ENCODE measurements at regions not wholly inside any gene's neighbourhood (a gene's known extent, or its start where the extent isn't known, plus 50 kb on each side); places are given as distances from the start of the nearest gene placed in this dataset.

DNA sequence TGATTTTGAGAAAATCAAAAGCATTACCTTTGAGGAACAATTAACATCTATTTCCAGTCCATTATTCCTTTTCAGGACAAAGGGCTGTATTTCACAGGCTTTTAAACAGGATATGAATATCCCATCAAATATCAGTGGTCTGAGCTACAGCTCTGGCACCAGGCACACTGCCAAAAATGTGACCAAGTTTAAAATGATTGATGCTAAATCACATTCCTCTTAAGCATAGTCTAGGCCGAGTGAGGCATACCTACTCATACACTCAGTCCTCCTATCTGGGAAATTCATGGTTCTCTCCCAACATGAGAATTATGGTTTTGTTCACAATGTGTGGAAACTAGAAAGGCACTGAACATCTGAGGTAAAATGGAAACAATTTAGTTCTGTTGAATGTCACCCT lies 683.5 kb downstream of the TUSC7 start (continued):
- TF ChIP-seq ZNF331 (CRISPR knock-in tag; IDR thresholded peaks at IDR 0.05; ENCODE audit: low read depth) (no peak), EZH2phosphoT487 (IDR thresholded peaks at IDR 0.05; ENCODE audit: unreplicated experiment) (no peak), STAT1 (IDR thresholded peaks at IDR 0.05; ENCODE audit: unreplicated experiment) (no peak)
- TF ChIP-seq, protein P1, sequence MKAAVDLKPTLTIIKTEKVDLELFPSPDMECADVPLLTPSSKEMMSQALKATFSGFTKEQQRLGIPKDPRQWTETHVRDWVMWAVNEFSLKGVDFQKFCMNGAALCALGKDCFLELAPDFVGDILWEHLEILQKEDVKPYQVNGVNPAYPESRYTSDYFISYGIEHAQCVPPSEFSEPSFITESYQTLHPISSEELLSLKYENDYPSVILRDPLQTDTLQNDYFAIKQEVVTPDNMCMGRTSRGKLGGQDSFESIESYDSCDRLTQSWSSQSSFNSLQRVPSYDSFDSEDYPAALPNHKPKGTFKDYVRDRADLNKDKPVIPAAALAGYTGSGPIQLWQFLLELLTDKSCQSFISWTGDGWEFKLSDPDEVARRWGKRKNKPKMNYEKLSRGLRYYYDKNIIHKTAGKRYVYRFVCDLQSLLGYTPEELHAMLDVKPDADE (IDR thresholded peaks at IDR 0.05) = no peak

- Mint-ChIP-seq H3K27ac (peak overlapping the region; percentile 67; the same call in 1 of the 2 replicates), H3K4me3 (peak overlapping the region; percentile 56), H3K36me3 (ENCODE audit: low read depth) (no peaks in the 10 kb centered on the region), H3K4me1 (peaks cover 67% of the 10 kb centered on the region), H3K9me3 (no peaks in the 10 kb centered on the region), H3K27me3 (ENCODE audit: insufficient read depth, low read depth, poor library complexity) (peaks cover 57% of the 10 kb centered on the region)
- peaks cover 50% of the 10 kb centered on the region for H3K4me1 ChIP-seq (ENCODE audit: insufficient read depth)
- peak overlapping the region; percentile 4; the same call in 1 of the 2 replicates for H3K27ac ChIP-seq (ENCODE audit: low read depth)
- ATAC-seq (peak; percentile 64), DNase-seq (ENCODE audit: low spot score) (peak; percentile 89)
- H4K20me1 ChIP-seq (replicated peaks; ENCODE audit: insufficient read depth) = no peaks in the 10 kb centered on the region
- H3K79me2 ChIP-seq (replicated peaks; ENCODE audit: insufficient read depth) = no peaks in the 10 kb centered on the region
- H3K4me2 ChIP-seq = peak overlapping the region; percentile 70
- H3K9me2 ChIP-seq (ENCODE audit: insufficient read depth) = no peaks in the 10 kb centered on the region
- peak overlapping the region; percentile 36 for H3K4me3 ChIP-seq
- H2AFZ ChIP-seq = no peak overlapping the region
- H3F3A ChIP-seq (replicated peaks; ENCODE audit: low read depth) = no peaks in the 10 kb centered on the region
- H3K27me3 ChIP-seq (ENCODE audit: insufficient read depth) = peaks cover 70% of the 10 kb centered on the region
- H3K36me3 ChIP-seq (ENCODE audit: insufficient read depth) = no peaks in the 10 kb centered on the region
- TF ChIP-seq STAT1 (IDR thresholded peaks at IDR 0.05; ENCODE audit: unreplicated experiment) = no peak
- TF ChIP-seq JUNB (IDR thresholded peaks at IDR 0.05; ENCODE audit: unreplicated experiment) = no peak
- TF ChIP-seq, protein P2, sequence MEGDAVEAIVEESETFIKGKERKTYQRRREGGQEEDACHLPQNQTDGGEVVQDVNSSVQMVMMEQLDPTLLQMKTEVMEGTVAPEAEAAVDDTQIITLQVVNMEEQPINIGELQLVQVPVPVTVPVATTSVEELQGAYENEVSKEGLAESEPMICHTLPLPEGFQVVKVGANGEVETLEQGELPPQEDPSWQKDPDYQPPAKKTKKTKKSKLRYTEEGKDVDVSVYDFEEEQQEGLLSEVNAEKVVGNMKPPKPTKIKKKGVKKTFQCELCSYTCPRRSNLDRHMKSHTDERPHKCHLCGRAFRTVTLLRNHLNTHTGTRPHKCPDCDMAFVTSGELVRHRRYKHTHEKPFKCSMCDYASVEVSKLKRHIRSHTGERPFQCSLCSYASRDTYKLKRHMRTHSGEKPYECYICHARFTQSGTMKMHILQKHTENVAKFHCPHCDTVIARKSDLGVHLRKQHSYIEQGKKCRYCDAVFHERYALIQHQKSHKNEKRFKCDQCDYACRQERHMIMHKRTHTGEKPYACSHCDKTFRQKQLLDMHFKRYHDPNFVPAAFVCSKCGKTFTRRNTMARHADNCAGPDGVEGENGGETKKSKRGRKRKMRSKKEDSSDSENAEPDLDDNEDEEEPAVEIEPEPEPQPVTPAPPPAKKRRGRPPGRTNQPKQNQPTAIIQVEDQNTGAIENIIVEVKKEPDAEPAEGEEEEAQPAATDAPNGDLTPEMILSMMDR (conservative IDR thresholded peaks at IDR 0.05; ENCODE audit: low read depth in 2 of 2) = 0 out of 4 replicates have a peak, but pooled peaks of 1 of the 2 experiments have one; percentile 7
- TF ChIP-seq NANOG (IDR thresholded peaks at IDR 0.05; ENCODE audit: borderline replicate concordance) = peak; percentile 84
- TF ChIP-seq, protein P3, sequence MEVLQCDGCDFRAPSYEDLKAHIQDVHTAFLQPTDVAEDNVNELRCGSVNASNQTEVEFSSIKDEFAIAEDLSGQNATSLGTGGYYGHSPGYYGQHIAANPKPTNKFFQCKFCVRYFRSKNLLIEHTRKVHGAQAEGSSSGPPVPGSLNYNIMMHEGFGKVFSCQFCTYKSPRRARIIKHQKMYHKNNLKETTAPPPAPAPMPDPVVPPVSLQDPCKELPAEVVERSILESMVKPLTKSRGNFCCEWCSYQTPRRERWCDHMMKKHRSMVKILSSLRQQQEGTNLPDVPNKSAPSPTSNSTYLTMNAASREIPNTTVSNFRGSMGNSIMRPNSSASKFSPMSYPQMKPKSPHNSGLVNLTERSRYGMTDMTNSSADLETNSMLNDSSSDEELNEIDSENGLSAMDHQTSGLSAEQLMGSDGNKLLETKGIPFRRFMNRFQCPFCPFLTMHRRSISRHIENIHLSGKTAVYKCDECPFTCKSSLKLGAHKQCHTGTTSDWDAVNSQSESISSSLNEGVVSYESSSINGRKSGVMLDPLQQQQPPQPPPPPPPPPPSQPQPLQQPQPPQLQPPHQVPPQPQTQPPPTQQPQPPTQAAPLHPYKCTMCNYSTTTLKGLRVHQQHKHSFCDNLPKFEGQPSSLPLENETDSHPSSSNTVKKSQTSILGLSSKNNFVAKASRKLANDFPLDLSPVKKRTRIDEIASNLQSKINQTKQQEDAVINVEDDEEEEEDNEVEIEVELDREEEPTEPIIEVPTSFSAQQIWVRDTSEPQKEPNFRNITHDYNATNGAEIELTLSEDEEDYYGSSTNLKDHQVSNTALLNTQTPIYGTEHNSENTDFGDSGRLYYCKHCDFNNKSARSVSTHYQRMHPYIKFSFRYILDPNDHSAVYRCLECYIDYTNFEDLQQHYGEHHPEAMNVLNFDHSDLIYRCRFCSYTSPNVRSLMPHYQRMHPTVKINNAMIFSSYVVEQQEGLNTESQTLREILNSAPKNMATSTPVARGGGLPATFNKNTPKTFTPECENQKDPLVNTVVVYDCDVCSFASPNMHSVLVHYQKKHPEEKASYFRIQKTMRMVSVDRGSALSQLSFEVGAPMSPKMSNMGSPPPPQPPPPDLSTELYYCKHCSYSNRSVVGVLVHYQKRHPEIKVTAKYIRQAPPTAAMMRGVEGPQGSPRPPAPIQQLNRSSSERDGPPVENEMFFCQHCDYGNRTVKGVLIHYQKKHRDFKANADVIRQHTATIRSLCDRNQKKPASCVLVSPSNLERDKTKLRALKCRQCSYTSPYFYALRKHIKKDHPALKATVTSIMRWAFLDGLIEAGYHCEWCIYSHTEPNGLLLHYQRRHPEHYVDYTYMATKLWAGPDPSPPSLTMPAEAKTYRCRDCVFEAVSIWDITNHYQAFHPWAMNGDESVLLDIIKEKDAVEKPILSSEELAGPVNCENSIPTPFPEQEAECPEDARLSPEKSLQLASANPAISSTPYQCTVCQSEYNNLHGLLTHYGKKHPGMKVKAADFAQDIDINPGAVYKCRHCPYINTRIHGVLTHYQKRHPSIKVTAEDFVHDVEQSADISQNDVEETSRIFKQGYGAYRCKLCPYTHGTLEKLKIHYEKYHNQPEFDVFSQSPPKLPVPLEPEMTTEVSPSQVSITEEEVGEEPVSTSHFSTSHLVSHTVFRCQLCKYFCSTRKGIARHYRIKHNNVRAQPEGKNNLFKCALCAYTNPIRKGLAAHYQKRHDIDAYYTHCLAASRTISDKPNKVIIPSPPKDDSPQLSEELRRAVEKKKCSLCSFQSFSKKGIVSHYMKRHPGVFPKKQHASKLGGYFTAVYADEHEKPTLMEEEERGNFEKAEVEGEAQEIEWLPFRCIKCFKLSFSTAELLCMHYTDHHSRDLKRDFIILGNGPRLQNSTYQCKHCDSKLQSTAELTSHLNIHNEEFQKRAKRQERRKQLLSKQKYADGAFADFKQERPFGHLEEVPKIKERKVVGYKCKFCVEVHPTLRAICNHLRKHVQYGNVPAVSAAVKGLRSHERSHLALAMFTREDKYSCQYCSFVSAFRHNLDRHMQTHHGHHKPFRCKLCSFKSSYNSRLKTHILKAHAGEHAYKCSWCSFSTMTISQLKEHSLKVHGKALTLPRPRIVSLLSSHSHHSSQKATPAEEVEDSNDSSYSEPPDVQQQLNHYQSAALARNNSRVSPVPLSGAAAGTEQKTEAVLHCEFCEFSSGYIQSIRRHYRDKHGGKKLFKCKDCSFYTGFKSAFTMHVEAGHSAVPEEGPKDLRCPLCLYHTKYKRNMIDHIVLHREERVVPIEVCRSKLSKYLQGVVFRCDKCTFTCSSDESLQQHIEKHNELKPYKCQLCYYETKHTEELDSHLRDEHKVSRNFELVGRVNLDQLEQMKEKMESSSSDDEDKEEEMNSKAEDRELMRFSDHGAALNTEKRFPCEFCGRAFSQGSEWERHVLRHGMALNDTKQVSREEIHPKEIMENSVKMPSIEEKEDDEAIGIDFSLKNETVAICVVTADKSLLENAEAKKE (CRISPR knock-in tag; IDR thresholded peaks at IDR 0.05) = peak; percentile 81
- TF ChIP-seq ZNF331 (CRISPR knock-in tag; IDR thresholded peaks at IDR 0.05; ENCODE audit: low read depth) = no peak
- TF ChIP-seq CREB1 (CRISPR knock-in tag; IDR thresholded peaks at IDR 0.05; ENCODE audit: low read depth) = peak; percentile 64
- TF ChIP-seq EZH2 (IDR thresholded peaks at IDR 0.05; ENCODE audit: low read depth, unreplicated experiment) = no peak
- TF ChIP-seq, protein P1 (IDR thresholded peaks at IDR 0.05) = peak; percentile 46; the same call in 1 of the 2 replicates
Observed at GRCh38 chr3:117398141-117398899, 688.7 kb downstream of the TUSC7 start.

All from GM23338 (cell line).